Pancreas (tissue), 10 donors: ENCODE measurements at regions not wholly inside any gene's neighbourhood (a gene's known extent, or its start where the extent isn't known, plus 50 kb on each side); places are given as distances from the start of the nearest gene placed in this dataset.

ENCODE experiments used
- ATAC-seq, 4 donors: fragments of 200-7000 bp; cut with Tn5 transposase; one replicate each; pipeline versions ENCODE4 v1.8.0 to v1.9.1; 2020; ENCODE audit warnings: mild to moderate bottlenecking in 4 of 4, moderate library complexity in 4 of 4
- DNase-seq, 6 donors: peaks; one replicate each; pipeline ENCODE4 v3.0.0-alpha.2; 2020
- FAIRE-seq: peaks from 2 replicates; lab custom pipeline; 2012; peaks lifted over from hg19 to GRCh38; lab: Jason Lieb, UNC
- H3K27ac ChIP-seq, 4 donors: fragments of 200-600 bp; sonication (generic); 1 replicate in 3 of 4; 2 replicates in 1 of 4; pipeline versions ENCODE4 v1.5.0 to v1.8.0; 2020
- H3K27me3 ChIP-seq, 4 donors: fragments of 200-600 bp; one replicate each; pipeline ENCODE4 v1.8.0; 2021
- H3K36me3 ChIP-seq, 3 donors: fragments of 200-600 bp; sonication (generic) in 1 of 3; one replicate each; pipeline versions ENCODE4 v1.5.0 to v1.8.0; 2020 to 2021
- H3K4me1 ChIP-seq, 3 donors: fragments of 200-600 bp; one replicate each; pipeline ENCODE4 v1.8.0; 2021
- H3K4me3 ChIP-seq, 4 donors: fragments of 200-600 bp; sonication (generic) in 2 of 4; one replicate each; pipeline versions ENCODE4 v1.5.0 to v1.8.0; 2020 to 2021
- H3K9me3 ChIP-seq, 4 donors: fragments of 200-600 bp; one replicate each; pipeline ENCODE4 v1.8.0; 2021
- WGBS, 2 donors: extraction: QIAGEN DNeasy Blood & Tissue Kit; methylation state at CpG; one replicate each; pipeline ENCODE4 v1.1.7; 2013; 5-methylcytosine and 5-hydroxymethylcytosine counted together
- intact Hi-C, 3 donors: fragments of 100-400 bp; cut with DNase I; formaldehyde crosslinking; loops; one replicate each; pipeline versions ENCODE4 v1.11.1 to v1.14.2; 2022
- TF ChIP-seq, protein P1 (sequence below), 4 donors: fragments of 200-600 bp; sonication (generic) in 3 of 4; IDR thresholded peaks; one replicate each; pipeline versions ENCODE4 v1.5.0 to v1.8.0; 2021; ENCODE audit warnings: antibody characterized with exemption in 4 of 4
- donor health status: healthy with polysubstance abuse.
- donor health status: DM: no; HTN: no; CAD: no; lungs with moderate emphysema.
- donor health status: DM: no; HTN: no; CAD: no.
- donor health status: control.
- donor health status: control.
- donor health status: Bipolar disorder and iron deficiency.
- donor health status: DM: yes; HTN: yes; CAD: no.
- donor health status: DM: no; HTN: no; CAD: no.
- donor health status: DM: no; HTN: no; CAD: no.
- donor health status: DM: yes; HTN: yes; CAD: no.

DNA sequence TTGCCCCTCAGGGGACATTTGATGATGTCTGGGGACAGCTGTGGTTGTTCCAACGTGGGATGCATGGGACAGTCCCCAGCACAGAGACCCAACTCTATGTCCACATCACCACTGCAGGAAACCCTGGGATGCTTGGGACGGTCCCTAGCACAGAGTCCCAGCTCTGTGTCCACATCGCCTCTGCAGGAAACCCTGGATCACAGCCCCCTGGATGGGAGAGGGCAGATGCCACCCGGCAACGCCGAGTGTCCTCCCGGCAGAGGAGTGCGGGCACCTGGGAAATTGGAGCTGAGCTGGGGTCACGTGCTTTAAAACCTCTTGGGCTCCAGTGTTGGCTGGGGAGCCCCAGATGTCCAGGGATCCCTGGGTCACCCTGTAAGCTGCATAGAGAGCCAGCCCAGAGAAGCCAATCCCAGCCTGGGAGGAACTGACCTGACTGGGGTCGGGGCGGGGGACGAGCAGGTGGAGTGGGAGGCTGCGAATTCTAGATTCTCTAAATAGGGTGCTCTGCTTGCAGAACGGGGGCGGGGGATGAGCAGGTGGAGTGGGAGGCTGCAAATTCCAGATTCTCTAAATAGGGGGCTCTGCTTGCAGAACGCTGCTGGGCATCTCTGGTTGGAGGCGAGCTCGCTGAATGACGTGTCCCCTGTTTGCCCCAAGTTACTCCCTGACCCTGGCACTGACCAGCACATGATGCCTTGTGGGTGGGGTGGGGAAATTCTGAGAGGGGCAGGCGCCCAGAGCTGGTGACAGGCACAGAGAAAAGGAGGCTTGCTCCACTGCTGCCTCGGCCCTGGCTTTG lies 1197.8 kb downstream of the BRD1 start:
- Histone ChIP-seq H3K9me3 (no peaks in the 10 kb centered on the region), H3K27me3 (no peaks in the 10 kb centered on the region), H3K36me3 (no peaks in the 10 kb centered on the region), H3K4me3 (no peak overlapping the region), H3K27ac (no peak overlapping the region), H3K4me1 (no peaks in the 10 kb centered on the region)
- no peak for FAIRE-seq
- 55 to 73% methylated on average over 21 of the region's 21 CpGs for WGBS, 2 donors
- no peak for DNase-seq
- ATAC-seq = no peak
- TF ChIP-seq, protein P1, sequence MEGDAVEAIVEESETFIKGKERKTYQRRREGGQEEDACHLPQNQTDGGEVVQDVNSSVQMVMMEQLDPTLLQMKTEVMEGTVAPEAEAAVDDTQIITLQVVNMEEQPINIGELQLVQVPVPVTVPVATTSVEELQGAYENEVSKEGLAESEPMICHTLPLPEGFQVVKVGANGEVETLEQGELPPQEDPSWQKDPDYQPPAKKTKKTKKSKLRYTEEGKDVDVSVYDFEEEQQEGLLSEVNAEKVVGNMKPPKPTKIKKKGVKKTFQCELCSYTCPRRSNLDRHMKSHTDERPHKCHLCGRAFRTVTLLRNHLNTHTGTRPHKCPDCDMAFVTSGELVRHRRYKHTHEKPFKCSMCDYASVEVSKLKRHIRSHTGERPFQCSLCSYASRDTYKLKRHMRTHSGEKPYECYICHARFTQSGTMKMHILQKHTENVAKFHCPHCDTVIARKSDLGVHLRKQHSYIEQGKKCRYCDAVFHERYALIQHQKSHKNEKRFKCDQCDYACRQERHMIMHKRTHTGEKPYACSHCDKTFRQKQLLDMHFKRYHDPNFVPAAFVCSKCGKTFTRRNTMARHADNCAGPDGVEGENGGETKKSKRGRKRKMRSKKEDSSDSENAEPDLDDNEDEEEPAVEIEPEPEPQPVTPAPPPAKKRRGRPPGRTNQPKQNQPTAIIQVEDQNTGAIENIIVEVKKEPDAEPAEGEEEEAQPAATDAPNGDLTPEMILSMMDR (IDR thresholded peaks at IDR 0.05) = no peak
- intact Hi-C loops = no loop called here

- ATAC-seq (no peak), DNase-seq (no peak), FAIRE-seq (no peak)
- TF ChIP-seq, protein P1 (IDR thresholded peaks at IDR 0.05) = no peak
- no peaks in the 10 kb centered on the region for H3K36me3 ChIP-seq
- H3K27me3 ChIP-seq = no peaks in the 10 kb centered on the region
- H3K27ac ChIP-seq = no peak overlapping the region
- H3K4me3 ChIP-seq = no peak overlapping the region
- H3K9me3 ChIP-seq = no peaks in the 10 kb centered on the region
- 50 to 67% methylated on average over 22 to 23 of the region's 23 CpGs for WGBS, 2 donors
- intact Hi-C loops = no loop called here
- no peaks in the 10 kb centered on the region for H3K4me1 ChIP-seq
Measured at GRCh38 chr22:48628891-48629543, 1198.7 kb downstream of the BRD1 start.

- Histone ChIP-seq H3K27me3 (no peaks in the 10 kb centered on the region), H3K27ac (no peak overlapping the region), H3K9me3 (no peaks in the 10 kb centered on the region), H3K36me3 (no peaks in the 10 kb centered on the region), H3K4me1 (no peaks in the 10 kb centered on the region), H3K4me3 (no peak overlapping the region)
- intact Hi-C loops = no loop called here
- no peak for DNase-seq
- ATAC-seq = no peak
- WGBS, 2 donors = 71 to 91% methylated on average over 11 to 12 of the region's 12 CpGs
- no peak for FAIRE-seq
- TF ChIP-seq, protein P1 (IDR thresholded peaks at IDR 0.05) = no peak
Measured at GRCh38 chr22:48627966-48628365, 1199.7 kb downstream of the BRD1 start.

GRCh38 chr22:48627203-48627602 lies 1200.5 kb downstream of the BRD1 start:
- H3K36me3 ChIP-seq = no peaks in the 10 kb centered on the region
- DNase-seq (no peak), ATAC-seq (no peak), FAIRE-seq (no peak)
- WGBS, 2 donors = 50 to 68% methylated on average over 17 of the region's 17 CpGs
- H3K4me1 ChIP-seq = no peaks in the 10 kb centered on the region
- H3K9me3 ChIP-seq = no peaks in the 10 kb centered on the region
- H3K27me3 ChIP-seq = no peaks in the 10 kb centered on the region
- no peak overlapping the region for H3K27ac ChIP-seq
- TF ChIP-seq, protein P1 (IDR thresholded peaks at IDR 0.05) = no peak
- intact Hi-C loops = no loop called here
- H3K4me3 ChIP-seq = no peak overlapping the region

DNA sequence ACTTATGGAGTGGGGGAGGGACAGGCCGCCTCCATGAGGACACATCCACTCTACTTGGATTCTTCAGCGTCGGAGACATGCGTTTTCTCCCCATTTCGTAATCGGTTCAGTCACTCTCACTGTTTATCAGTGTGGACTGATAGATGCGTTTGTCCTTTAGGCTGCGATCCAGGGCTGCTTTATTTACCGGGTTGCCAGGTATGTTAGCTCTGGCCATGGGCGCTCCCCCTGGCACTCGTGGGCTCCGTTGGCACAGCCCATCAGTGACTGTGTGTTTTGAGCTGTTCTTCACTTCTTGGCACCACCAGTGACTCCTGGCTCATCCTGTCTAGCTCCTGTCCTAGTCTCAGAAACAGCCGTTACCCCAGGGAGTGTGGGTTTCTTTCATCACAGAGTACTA lies 1203.3 kb downstream of the BRD1 start:
- Histone ChIP-seq H3K9me3 (no peaks in the 10 kb centered on the region), H3K27me3 (no peaks in the 10 kb centered on the region), H3K27ac (no peak overlapping the region), H3K4me1 (no peaks in the 10 kb centered on the region), H3K4me3 (no peak overlapping the region), H3K36me3 (no peaks in the 10 kb centered on the region)
- 38 to 47% methylated on average over 13 of the region's 13 CpGs for WGBS, 2 donors
- DNase-seq (no peak), FAIRE-seq (no peak), ATAC-seq (peak in 1 of 4 donors; percentile 58)
- TF ChIP-seq, protein P1 (IDR thresholded peaks at IDR 0.05) = no peak
- intact Hi-C loops = no loop called here
